GM12874 (cell line): ENCODE measurements at regions not wholly inside any gene's neighbourhood (a gene's known extent, or its start where the extent isn't known, plus 50 kb on each side); places are given as distances from the start of the nearest gene placed in this dataset.

Experiments
- TF ChIP-seq, protein P1 (sequence below): IDR thresholded peaks from 2 replicates; pipeline ENCODE4 v1.5.1; 2011; ENCODE audit warnings: low read depth, mild to moderate bottlenecking, control low read depth, low read length, moderate library complexity; ENCODE audit not compliant: insufficient read depth

DNA sequence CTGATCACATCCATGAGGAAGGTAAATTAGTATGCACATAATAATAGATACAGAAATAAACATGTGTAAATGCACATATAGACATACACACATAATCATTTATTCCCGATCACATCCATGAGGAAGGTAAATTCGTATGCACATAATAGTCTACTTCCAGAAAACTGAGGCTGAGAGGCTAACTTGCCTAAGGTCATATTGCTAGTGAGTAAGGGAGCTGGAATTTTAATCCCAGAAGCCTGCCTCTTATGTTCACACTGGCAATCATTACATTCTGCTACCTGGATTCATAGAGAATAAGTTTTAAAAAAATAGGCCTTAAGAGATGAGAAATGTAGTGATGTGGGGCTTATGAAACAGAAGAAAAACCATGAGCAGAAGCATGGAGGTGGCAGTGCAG, 716.3 kb downstream of the BRINP1 start:
- TF ChIP-seq, protein P1, sequence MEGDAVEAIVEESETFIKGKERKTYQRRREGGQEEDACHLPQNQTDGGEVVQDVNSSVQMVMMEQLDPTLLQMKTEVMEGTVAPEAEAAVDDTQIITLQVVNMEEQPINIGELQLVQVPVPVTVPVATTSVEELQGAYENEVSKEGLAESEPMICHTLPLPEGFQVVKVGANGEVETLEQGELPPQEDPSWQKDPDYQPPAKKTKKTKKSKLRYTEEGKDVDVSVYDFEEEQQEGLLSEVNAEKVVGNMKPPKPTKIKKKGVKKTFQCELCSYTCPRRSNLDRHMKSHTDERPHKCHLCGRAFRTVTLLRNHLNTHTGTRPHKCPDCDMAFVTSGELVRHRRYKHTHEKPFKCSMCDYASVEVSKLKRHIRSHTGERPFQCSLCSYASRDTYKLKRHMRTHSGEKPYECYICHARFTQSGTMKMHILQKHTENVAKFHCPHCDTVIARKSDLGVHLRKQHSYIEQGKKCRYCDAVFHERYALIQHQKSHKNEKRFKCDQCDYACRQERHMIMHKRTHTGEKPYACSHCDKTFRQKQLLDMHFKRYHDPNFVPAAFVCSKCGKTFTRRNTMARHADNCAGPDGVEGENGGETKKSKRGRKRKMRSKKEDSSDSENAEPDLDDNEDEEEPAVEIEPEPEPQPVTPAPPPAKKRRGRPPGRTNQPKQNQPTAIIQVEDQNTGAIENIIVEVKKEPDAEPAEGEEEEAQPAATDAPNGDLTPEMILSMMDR: no peak

DNA sequence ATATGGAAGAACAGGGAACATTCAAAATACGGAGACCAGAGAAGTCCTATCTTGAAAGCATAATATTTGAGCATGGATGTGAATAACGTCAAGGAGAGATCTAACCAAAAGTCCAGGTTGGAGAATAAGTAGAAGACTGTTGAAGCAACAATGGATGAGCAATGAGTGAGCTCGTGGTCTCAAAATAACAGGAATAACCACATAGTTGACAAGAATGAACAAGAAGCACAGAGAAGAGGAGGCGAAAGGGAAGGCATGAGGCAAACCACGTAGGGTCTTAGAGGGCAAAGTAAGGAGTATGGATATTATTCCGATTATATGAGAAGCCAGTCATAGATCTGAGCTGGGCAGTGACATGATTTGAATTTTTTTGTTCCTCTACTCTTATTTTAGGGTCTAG, 710.2 kb downstream of the BRINP1 start:
- TF ChIP-seq, protein P1: no peak

DNA sequence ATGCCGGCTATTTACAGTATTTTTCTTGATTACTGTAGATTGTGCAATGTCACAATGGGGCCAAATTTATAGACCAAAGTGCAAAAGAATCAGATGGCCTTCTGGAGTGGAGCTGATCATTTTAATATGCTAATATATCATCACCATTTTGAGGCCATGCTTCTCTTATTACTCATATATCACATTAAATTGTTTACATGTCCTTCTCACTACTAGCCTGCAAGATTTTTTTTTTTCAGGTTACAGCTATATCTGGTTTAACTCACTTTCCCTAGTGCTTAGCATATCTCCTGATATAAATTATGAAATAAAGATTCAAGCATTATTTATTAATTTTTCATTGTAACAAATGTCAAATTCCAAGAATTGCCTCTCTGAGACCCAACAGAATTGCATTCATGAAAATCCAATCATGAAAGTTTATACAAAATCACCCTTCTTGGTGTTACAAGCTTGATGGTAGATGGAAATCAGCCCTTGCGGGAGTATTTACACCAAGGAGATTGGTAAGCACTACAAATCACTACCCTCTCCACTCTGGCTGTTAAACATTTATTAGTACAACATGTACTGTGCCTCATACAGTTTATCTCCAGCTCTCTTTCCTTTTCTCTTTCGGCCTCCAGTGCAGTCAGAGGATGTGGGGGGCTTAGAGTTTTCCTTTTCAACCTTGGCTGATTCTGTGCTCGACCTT, 703.9 kb downstream of the BRINP1 start:
- TF ChIP-seq, protein P1: no peak

DNA sequence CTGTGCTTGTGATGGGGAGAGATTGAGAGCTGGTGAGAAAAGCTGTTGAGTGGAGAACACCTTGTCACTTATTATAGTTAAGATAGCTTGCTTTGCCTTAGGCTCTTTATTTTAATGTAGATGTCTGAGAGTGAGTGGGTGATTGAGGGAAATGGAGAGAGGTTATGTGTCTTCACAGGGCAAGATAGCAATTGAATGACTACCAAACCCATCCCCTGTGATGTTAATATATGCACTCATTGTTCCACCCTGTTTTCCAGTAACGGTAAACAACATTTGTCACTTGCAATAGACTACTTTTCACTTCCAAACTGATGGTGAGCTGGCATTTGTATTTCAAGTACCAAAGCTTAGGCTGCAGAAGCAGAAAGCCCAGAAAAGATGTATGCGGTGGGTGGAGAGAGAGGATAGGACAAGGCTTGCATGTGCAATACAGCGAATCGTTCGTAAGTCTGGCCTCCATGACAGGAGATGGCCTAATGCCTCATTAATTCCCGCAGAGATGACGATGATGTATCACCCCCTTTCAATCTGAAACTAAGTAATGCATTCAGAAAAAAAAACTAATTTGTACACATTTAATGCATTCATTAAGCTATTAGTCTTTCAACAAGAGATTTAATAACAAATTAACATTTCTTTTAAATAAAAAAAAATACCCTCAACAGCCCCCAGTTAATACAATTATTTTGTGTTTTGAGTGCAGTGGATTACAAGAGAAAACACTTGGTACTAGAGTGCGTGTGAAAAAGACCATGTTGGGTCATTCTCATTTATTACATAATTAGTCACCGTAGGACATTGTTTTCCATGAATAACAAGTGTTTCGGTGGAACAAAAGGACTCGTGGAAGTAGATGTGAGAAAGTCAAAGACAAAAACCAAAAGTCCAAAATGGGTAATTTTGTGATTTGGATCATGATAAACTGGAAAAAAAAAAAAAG, 699.0 kb downstream of the BRINP1 start:
- TF ChIP-seq, protein P1: no peak

DNA sequence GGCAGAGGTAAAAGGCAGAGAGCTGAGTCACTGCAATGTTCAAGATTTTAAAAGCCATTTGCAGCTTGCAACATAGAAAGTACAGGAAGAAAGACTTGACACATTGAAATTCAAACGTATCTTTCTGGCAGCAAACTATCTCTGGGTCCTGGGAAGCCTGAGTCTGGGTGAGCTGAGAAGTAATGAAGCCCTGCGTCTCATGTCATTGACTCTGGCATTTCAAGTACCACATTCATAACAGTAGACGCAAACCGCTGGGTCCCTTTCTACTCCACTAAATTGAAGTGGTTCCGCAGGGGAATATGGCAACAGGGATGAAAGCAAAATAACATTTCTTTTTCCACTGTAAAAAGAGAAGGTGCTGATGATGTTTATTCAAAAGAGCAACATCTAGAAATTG, 694.3 kb downstream of the BRINP1 start:
- TF ChIP-seq, protein P1: no peak

DNA sequence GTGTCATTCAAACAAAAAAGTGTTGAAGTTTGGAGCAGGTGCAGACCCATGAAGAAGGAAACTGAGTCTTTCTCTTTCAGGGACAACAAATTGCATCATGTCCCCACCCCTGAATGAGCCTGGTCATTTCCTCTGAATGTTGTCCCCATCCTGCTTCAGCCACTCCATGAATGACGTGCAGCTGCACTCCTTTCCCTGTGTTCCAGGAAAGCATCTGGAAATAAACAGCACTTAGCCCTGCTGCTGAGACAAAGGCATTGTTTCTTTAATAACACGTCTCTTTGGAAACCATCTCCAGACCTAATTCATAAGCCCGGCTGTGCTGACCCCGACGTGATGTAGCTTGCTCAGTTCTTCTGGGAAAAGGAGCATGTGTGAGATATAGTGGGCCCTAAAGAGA, 682.3 kb downstream of the BRINP1 start:
- TF ChIP-seq, protein P1: no peak

DNA sequence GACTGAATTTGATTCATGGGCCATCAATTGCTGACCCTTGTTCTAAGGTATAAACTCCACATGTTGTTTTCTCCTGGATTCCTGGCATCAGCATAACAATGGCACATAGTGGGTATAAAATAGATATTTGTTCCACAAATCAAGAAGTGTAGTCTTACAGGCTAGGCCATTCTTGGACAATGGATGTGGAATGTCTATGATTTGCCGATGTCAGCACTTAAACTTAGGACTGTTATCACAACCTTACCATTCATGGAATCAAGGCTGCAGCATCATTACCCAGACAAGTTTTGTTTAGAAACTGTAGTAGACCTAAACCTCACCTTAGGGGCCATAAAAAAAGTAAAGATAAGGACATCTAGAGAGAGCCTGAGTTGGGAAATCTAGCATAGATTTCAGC, 680.0 kb downstream of the BRINP1 start:
- TF ChIP-seq, protein P1: no peak
